HT1080 (cell line): ENCODE measurements at regions not wholly inside any gene's neighbourhood (a gene's known extent, or its start where the extent isn't known, plus 50 kb on each side); places are given as distances from the start of the nearest gene placed in this dataset.
"Not testable (repeated sequence)": the region's sequence is repeated elsewhere in the genome, so short reads cannot be mapped to it uniquely, and the experiment has no call there.

Experiments used
- DNase-seq: peaks from one replicate; pipeline ENCODE4 v3.0.0-alpha.2; 2015; ENCODE audit warnings: low read depth

- no peak for DNase-seq
Measured at GRCh38 chr10:42985436-42986316, 91.2 kb upstream of the RET start.

GRCh38 chr10:42986633-42987032, 90.2 kb upstream of the RET start:
- no peak for DNase-seq

- no peak for DNase-seq
Measured at GRCh38 chr10:42987121-42987541, 89.7 kb upstream of the RET start.

GRCh38 chr10:42987575-42987974, 89.3 kb upstream of the RET start:
- DNase-seq = no peak

DNA sequence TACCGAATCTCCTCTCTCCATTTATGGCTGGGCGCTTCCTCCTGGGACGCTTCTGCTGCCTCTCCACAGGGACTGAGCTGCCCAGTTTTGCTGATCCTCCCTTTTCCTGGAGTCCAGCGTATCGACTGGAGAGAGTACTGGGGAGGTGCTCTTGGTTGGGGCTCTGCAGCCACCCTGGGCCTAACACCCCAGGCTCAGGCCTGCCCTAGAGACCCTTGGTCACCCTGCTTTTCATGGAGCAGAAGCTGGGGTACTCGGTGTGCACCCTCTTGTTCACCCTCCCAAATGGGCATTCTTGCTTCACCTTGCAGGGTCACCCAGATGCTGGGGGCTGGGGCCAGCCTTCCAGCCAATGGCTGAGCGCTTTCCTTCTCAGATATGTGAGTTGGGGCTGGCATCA, 88.8 kb upstream of the RET start:
- DNase-seq = no peak

- no peak for DNase-seq
Measured at GRCh38 chr10:42988517-42989395, 88.1 kb upstream of the RET start.

- DNase-seq = no peak
Measured at GRCh38 chr10:42989481-42989921, 87.4 kb upstream of the RET start.

DNA sequence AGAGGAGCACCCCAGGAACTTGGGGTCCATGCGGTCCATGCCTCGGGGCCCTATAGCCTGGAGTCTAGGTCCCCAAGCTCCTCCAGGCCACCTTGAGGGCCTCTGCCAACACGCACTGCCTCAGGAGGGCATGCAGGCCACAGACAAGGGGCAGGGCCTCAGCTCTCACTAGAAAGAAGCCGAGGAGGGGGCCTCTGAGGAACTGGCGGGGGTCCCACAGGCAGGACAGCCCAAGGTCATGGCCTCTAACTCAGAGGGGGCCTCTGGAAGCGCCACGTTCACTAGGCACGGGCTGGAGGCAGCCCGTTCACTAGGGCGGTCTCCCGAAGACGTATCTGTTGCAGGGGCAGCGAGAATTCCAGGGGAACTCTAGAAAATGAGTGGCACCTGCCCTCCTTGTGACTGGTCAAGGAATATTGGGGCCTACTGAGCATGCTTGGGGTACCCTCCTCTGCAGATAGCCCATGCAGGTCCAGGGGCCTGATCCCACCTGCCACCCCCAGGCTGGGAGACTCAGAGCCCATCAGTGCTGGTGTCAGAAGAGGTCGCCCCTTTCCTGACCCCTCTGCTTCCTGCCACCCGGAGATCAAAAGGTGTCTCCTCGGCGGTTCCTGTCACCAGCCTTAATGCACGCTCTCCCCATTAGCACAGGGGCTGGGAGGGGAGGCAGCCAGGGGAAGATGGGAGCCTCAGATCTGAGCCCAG, 86.7 kb upstream of the RET start:
- no peak for DNase-seq

DNA sequence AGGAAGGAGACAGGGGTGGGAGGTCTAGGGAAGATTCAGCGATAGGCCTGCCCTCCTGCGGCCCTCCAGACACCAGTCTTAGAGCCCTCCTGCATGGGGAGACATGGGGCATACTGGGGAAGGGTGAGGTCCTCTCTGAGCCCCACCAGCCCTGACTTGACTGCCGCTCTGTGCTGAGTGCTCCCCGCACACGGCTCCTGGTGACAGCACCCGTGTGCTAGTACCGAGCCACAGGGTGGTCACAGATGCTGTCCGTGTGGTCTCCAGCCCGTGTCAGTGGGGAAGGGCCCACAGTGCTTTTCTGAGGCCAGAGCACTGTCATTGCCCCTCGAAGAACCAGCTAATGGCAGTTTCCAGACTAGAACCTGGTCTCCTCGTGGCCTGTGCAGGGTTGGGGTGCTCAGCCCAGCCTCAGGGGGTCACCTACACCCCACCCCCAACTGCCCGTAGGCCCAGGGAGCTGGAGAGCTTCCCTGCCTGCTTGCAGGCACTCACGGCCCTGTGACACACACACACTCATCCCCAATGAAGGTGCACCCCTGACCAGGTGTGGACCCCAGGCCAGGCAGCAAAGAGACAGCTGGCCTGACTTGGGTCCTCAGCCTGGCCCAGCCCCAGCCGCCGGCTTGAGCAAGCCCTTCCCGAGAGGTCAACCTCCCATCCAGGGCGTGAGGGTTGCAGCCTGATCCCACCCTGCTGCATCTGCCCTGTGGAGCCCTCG, 86.0 kb upstream of the RET start:
- DNase-seq = no peak

GRCh38 chr10:42991442-42992098, 85.3 kb upstream of the RET start:
- no peak for DNase-seq

DNA sequence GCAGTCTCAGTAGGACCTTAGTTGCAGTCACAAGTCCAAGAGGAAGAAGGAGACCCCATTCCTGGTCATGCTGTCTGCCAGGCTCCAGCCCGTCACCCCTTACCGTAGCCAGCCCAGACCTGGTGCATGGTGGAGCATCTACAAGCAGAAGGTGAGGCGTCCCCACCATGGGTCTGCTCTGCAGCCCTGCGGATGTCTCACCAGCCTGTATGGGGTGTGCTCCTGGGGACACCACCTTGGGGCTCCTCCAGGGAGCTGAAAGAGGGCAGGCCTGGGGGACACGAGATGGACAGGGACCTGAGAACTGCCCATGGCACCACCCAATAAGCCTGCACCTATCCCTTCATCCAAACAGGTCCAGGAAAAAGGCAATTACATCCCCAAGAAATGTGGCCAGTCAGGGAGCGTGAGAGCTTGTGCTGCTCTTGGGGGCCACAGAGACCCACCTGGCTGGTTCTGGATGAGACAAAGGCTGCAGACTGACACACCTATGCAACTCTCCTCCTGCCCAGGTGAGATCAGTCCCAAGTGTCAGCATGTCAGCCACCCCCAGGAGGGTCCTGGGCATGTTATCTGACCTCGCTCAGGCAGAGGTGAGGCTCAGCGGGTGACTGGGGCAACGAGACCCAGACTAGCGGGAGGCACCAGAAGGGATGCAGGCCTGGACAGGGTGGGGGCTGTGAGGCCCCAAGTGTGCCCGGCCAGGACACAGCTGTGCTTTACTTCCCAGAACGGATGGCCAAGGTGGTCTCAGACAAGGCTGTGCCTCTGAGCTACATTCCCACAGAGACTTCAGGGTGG, 84.5 kb upstream of the RET start:
- no peak for DNase-seq

DNA sequence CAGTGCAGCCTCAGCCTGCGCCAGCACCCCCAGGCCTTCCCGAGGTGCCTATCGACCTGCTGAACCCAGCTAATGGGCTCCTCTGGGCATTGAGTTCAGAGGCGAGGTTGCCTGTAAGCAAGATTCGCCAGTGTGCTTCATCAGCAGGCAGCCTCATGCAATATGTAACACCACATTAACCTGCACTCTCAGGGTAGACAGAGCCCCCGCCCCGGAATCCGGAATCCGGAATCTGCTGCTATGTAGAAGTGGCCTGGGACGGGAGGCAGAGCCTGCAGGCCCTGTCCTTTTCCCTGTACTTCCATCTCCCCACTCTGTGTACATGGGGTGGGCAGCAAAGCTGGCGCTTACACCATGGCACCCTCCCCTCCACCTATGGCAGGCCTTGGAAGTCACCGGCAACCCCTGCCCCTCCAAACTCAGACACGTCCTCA, 83.9 kb upstream of the RET start:
- no peak for DNase-seq

GRCh38 chr10:42994909-42995308, 82.0 kb upstream of the RET start:
- DNase-seq = not testable (repeated sequence)

DNA sequence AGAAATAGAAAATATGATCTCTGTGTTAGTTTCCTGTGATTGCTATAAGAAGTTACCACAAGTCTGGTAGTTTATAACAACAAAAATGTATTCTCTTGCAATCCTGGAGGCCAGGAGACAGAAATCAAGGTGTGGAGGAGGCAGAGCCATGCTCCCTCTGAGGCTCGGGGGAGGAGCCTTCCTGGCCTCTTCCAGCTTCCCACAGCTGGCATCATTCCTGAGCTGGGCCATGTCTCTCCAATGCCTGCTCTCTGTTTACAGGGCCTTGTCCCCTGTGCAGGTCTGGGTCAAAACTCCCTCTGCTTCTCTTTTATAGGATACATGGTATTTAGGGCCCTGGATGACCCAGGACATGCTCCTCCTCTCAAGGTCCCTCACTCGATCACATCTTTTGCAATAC, 81.3 kb upstream of the RET start:
- no peak for DNase-seq

- no peak for DNase-seq
Measured at GRCh38 chr10:42996588-42996987, 80.3 kb upstream of the RET start.

- no peak for DNase-seq
Measured at GRCh38 chr10:42997151-42997848, 79.6 kb upstream of the RET start.

DNA sequence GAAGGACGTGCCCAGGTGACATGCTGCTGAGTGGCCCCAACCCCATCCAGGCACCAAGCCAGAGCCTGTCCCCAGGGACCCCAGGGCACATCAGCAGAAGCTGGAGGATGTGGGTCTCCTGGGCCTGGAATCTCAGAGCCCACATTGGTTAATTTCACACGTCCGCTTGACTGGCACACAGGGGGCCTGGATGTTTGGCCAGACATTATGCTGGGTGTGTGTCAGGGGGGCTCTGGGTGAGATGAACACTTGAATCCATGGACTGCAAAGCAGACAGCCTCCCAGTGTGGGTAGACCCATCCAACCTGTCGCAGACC, 79.1 kb upstream of the RET start:
- DNase-seq = no peak

- no peak for DNase-seq
Measured at GRCh38 chr10:42998481-42999384, 78.1 kb upstream of the RET start.
